GM20000 (cell line): ENCODE measurements at regions not wholly inside any gene's neighbourhood (a gene's known extent, or its start where the extent isn't known, plus 50 kb on each side); places are given as distances from the start of the nearest gene placed in this dataset.
"Not testable (repeated sequence)": the region's sequence is repeated elsewhere in the genome, so short reads cannot be mapped to it uniquely, and the experiment has no call there.

Source experiments
- DNase-seq: peaks from one replicate; pipeline ENCODE4 v3.0.0; 2012; ENCODE audit warnings: low spot score
- CTCF ChIP-seq: IDR thresholded peaks from 2 replicates; pipeline ENCODE4 v1.5.1; 2012; ENCODE audit warnings: mild to moderate bottlenecking, control low read depth; ENCODE audit errors: extremely low read depth, missing control alignments

GRCh38 chr2:122543815-122544214, 788.4 kb downstream of the TSN start:
- TF ChIP-seq CTCF, result no peak
- DNase-seq, result no peak

- no peak for DNase-seq
- no peak for TF ChIP-seq CTCF
These were observed 790.4 kb downstream of the TSN start for GRCh38 chr2:122545821-122546220.

- no peak for DNase-seq
- no peak for TF ChIP-seq CTCF
These were observed 807.3 kb downstream of the TSN start for GRCh38 chr2:122562775-122563174.

- no peak for DNase-seq
- no peak for TF ChIP-seq CTCF
These were observed 808.3 kb downstream of the TSN start for GRCh38 chr2:122563781-122564180.

GRCh38 chr2:122564843-122565242, 809.4 kb downstream of the TSN start:
- DNase-seq, result no peak

GRCh38 chr2:122565364-122565763, 809.9 kb downstream of the TSN start:
- no peak for DNase-seq
- TF ChIP-seq CTCF, result no peak

More at GRCh38 chr2:122564843-122565242, 809.4 kb downstream of the TSN start:
- no peak for TF ChIP-seq CTCF

GRCh38 chr2:122570641-122571040, 815.2 kb downstream of the TSN start:
- DNase-seq, result no peak
- no peak for TF ChIP-seq CTCF

- DNase-seq, result not testable (repeated sequence)
These were observed 816.0 kb downstream of the TSN start for GRCh38 chr2:122571471-122571870.
